Breast epithelium (tissue), 3 donors: ENCODE measurements at regions not wholly inside any gene's neighbourhood (a gene's known extent, or its start where the extent isn't known, plus 50 kb on each side); places are given as distances from the start of the nearest gene placed in this dataset.

Experiments
- CTCF ChIP-seq, 3 donors: fragments of 450-650 bp; IDR thresholded peaks; one replicate each; pipeline ENCODE4 v1.5.1; 2016 to 2017; ENCODE audit warnings: antibody characterized with exemption in 3 of 3, mild to moderate bottlenecking in 3 of 3, moderate library complexity in 3 of 3
- POLR2A ChIP-seq: fragments of 450-650 bp; IDR thresholded peaks from one replicate; pipeline ENCODE4 v1.6.1; 2016; ENCODE audit warnings: antibody characterized with exemption, mild to moderate bottlenecking, moderate library complexity
- POLR2AphosphoS5 ChIP-seq, 3 donors: sonication (generic); formaldehyde crosslinking; IDR thresholded peaks; one replicate each; pipeline ENCODE4 v1.6.1; 2017; ENCODE audit warnings: antibody characterized with exemption in 3 of 3

- no peak for TF ChIP-seq CTCF (IDR thresholded peaks at IDR 0.05)
- no peak for TF ChIP-seq POLR2A
- TF ChIP-seq POLR2AphosphoS5 (IDR thresholded peaks at IDR 0.05): no peak
Measured at GRCh38 chrX:128287693-128288092, 235.5 kb upstream of the ACTRT1 start.
